OCI-LY3 (cell line): ENCODE measurements at regions not wholly inside any gene's neighbourhood (a gene's known extent, or its start where the extent isn't known, plus 50 kb on each side); places are given as distances from the start of the nearest gene placed in this dataset.

Experiments used
- CTCF ChIP-seq: fragments of 200-600, 300-600 bp; sonication (generic); IDR thresholded peaks from 2 replicates; pipeline ENCODE4 v1.5.1; 2014; ENCODE audit warnings: antibody characterized with exemption, low read length, low read depth
- EZH2phosphoT487 ChIP-seq: fragments of 200-600 bp; shearing (Covaris generic); IDR thresholded peaks from 2 replicates; pipeline ENCODE4 v1.6.1; 2018; ENCODE audit warnings: antibody characterized with exemption, mixed run types, low read depth

DNA sequence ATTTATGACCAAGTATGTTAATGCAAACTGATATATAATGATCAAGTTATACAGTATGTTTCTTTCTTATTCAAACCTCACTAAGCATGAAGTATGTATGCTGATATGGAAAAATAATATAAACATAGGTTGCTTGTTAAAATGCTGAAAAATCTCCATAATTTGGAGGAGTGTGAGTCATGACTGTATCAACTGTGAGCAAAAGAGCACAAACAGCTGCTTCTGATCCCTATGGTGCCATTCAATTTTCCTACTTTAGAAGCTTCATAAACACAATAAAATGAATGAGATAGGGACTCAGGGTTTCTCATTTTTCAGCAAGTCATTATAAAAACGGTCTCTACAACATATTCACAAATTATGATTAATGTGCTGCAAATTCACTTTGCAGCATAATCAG lies 129.9 kb upstream of the TFPI start:
- TF ChIP-seq CTCF (no peak), EZH2phosphoT487 (no peak)
